Astrocyte of the cerebellum (primary cell): ENCODE measurements at regions not wholly inside any gene's neighbourhood (a gene's known extent, or its start where the extent isn't known, plus 50 kb on each side); places are given as distances from the start of the nearest gene placed in this dataset.

ENCODE experiments used
- DNase-seq: peaks from one replicate; pipeline ENCODE4 v3.0.0-alpha.2; 2011; ENCODE audit warnings: low read depth
- H3K4me3 ChIP-seq: 2 replicates; pipeline ENCODE4 v1.5.1; 2011; ENCODE audit warnings: mild to moderate bottlenecking, low read depth, low read length, moderate library complexity
- CTCF ChIP-seq: IDR thresholded peaks from 2 replicates; pipeline ENCODE4 v1.5.1; 2012; ENCODE audit warnings: low read length, low read depth, moderate library complexity, mild to moderate bottlenecking; ENCODE audit errors: missing control alignments
- in situ Hi-C: cut with HindIII; loops from 2 replicates; pipeline ENCODE4 v1.10.0; 2017; ENCODE audit warnings: low sequenced_read_pairs

- DNase-seq, result no peak
- in situ Hi-C loops, result no loop called here
- TF ChIP-seq CTCF, result no peak
- no peak overlapping the region for H3K4me3 ChIP-seq
These were observed 414.2 kb downstream of the EFNB2 start for GRCh38 chr13:106121173-106121754.

- DNase-seq, result no peak
- no peak overlapping the region for H3K4me3 ChIP-seq
- in situ Hi-C loops, result no loop called here
- no peak for TF ChIP-seq CTCF
These were observed 416.5 kb downstream of the EFNB2 start for GRCh38 chr13:106118996-106119395.

- no peak overlapping the region for H3K4me3 ChIP-seq
- TF ChIP-seq CTCF, result no peak
- DNase-seq, result no peak
- in situ Hi-C loops, result no loop called here
These were observed 417.4 kb downstream of the EFNB2 start for GRCh38 chr13:106118050-106118449.

DNA sequence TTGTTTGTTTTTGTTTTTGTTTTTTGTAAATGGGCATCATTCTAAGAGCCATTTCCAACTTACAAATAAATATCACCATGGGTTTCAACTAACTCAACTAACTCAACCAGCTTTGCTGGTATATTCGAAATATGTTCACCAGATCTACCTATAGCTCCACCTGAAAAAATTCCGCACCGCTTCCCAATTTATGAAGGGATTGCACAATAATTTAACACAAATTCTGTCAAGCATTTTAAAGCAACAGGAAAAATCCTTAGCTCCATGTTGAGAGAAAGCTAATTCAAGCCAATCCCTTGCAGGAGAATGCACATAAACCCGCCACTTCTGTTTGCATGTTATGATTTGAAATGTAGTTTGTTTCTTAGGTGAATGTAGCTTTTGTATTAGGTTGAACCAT lies 417.8 kb downstream of the EFNB2 start:
- in situ Hi-C loops, result no loop called here
- no peak for TF ChIP-seq CTCF

GRCh38 chr13:106117035-106117434 lies 418.4 kb downstream of the EFNB2 start:
- no peak for TF ChIP-seq CTCF

More for the DNA sequence above, 417.8 kb downstream of the EFNB2 start:
- DNase-seq, result no peak
- no peak overlapping the region for H3K4me3 ChIP-seq

GRCh38 chr13:106115081-106115480 lies 420.4 kb downstream of the EFNB2 start:
- DNase-seq, result peak; percentile 65
- in situ Hi-C loops, result no loop called here
- no peak for TF ChIP-seq CTCF

More at GRCh38 chr13:106117035-106117434, 418.4 kb downstream of the EFNB2 start:
- in situ Hi-C loops, result no loop called here
- H3K4me3 ChIP-seq, result no peak overlapping the region
- peak; percentile 18 for DNase-seq

GRCh38 chr13:106113796-106114195 lies 421.7 kb downstream of the EFNB2 start:
- DNase-seq, result no peak
- no peak for TF ChIP-seq CTCF
- in situ Hi-C loops, result no loop called here
- H3K4me3 ChIP-seq, result no peak overlapping the region

More at GRCh38 chr13:106115081-106115480, 420.4 kb downstream of the EFNB2 start:
- H3K4me3 ChIP-seq, result no peak overlapping the region
